Chondrocyte (in vitro differentiated cells): ENCODE measurements at regions not wholly inside any gene's neighbourhood (a gene's known extent, or its start where the extent isn't known, plus 50 kb on each side); places are given as distances from the start of the nearest gene placed in this dataset.

Source experiments
- DNase-seq: peaks from one replicate; pipeline ENCODE4 v3.0.0; 2021; ENCODE audit warnings: mixed read lengths, low spot score
- H3K27ac Mint-ChIP-seq: one replicate; pipeline ENCODE4 v1.8.0; 2021; ENCODE audit warnings: mild to moderate bottlenecking, moderate library complexity, mixed read lengths; ENCODE audit not compliant: unreplicated experiment
- H3K27me3 Mint-ChIP-seq: 2 replicates; pipeline ENCODE4 v1.8.0; 2021; ENCODE audit warnings: low read depth, mixed read lengths
- H3K36me3 Mint-ChIP-seq: 2 replicates; pipeline ENCODE4 v1.8.0; 2021; ENCODE audit warnings: low read depth, mixed read lengths
- H3K4me1 Mint-ChIP-seq: 2 replicates; pipeline ENCODE4 v1.8.0; 2021; ENCODE audit warnings: low read depth, mild to moderate bottlenecking, mixed read lengths
- H3K4me3 Mint-ChIP-seq: one replicate; pipeline ENCODE4 v1.8.0; 2021; ENCODE audit warnings: mild to moderate bottlenecking, moderate library complexity, mixed read lengths; ENCODE audit not compliant: unreplicated experiment
- H3K9me3 Mint-ChIP-seq: 2 replicates; pipeline ENCODE4 v1.8.0; 2021; ENCODE audit warnings: low read depth, mixed read lengths
- TF ChIP-seq, protein P1 (sequence below): fragments of 200-600 bp; sonication (generic); IDR thresholded peaks from 2 replicates; pipeline ENCODE4 v1.5.0; 2021; ENCODE audit warnings: antibody characterized with exemption, mild to moderate bottlenecking, moderate library complexity

DNA sequence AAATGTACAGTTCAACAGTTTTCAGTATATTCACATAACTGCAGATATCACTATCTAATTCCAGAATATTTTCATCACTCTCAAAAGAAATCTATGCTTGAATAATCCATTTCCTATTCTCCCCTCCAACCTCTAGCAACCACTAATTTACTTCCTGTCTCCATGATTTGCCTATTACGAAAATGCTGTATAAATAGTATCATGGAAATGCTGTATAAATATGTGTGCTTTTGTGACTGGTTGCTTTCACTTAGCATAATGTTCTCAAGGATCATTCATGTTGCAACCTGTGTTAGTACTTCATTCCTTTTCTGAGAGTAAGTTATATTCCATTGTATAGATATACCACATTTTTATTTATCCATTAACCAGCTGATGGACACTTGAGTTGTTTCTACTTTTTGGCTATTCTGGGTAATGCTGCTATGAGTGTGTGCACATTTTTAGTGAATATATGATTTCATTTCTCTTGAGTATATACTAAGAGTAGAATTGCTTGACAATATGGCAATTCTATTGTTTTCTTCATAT lies 115.6 kb downstream of the TNFSF18 start:
- TF ChIP-seq, protein P1, sequence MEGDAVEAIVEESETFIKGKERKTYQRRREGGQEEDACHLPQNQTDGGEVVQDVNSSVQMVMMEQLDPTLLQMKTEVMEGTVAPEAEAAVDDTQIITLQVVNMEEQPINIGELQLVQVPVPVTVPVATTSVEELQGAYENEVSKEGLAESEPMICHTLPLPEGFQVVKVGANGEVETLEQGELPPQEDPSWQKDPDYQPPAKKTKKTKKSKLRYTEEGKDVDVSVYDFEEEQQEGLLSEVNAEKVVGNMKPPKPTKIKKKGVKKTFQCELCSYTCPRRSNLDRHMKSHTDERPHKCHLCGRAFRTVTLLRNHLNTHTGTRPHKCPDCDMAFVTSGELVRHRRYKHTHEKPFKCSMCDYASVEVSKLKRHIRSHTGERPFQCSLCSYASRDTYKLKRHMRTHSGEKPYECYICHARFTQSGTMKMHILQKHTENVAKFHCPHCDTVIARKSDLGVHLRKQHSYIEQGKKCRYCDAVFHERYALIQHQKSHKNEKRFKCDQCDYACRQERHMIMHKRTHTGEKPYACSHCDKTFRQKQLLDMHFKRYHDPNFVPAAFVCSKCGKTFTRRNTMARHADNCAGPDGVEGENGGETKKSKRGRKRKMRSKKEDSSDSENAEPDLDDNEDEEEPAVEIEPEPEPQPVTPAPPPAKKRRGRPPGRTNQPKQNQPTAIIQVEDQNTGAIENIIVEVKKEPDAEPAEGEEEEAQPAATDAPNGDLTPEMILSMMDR = no peak
- peaks cover 4% of the 10 kb centered on the region for H3K9me3 Mint-ChIP-seq
- no peaks in the 10 kb centered on the region for H3K36me3 Mint-ChIP-seq
- H3K4me1 Mint-ChIP-seq = peaks cover 49% of the 10 kb centered on the region
- H3K27ac Mint-ChIP-seq = no peak overlapping the region
- no peak overlapping the region for H3K4me3 Mint-ChIP-seq
- no peak for DNase-seq
- H3K27me3 Mint-ChIP-seq = no peaks in the 10 kb centered on the region

DNA sequence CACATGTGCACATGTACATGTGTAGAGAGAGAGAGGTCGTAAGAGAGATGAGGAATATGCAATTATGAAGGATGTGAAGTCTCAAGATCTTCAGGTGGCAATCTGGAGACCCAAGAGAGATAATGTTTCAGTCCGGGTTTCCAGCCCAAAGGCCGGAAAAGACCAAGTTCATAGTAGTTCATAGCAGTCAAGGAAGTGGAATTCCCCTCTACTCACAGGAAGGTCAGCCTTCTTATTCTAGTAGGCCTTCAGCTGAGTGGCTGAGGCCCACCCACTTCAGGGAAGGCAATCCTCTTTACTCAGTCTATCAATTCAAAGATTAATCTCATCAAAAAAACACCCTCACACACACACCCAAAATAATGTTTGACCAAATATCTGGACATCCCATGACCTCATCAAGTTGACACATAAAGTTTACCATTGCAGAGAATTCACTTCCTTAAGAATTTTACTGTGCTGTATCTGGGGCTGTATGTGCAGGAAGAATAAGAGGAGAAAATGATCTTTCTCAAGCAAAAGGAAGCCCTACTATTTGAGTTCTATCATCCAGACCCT lies 114.6 kb downstream of the TNFSF18 start:
- H3K27ac Mint-ChIP-seq = no peak overlapping the region
- no peaks in the 10 kb centered on the region for H3K27me3 Mint-ChIP-seq
- no peak for DNase-seq
- TF ChIP-seq, protein P1 = no peak
- H3K4me1 Mint-ChIP-seq = peaks cover 60% of the 10 kb centered on the region
- H3K9me3 Mint-ChIP-seq = peaks cover 4% of the 10 kb centered on the region
- H3K36me3 Mint-ChIP-seq = no peaks in the 10 kb centered on the region
- H3K4me3 Mint-ChIP-seq = no peak overlapping the region

DNA sequence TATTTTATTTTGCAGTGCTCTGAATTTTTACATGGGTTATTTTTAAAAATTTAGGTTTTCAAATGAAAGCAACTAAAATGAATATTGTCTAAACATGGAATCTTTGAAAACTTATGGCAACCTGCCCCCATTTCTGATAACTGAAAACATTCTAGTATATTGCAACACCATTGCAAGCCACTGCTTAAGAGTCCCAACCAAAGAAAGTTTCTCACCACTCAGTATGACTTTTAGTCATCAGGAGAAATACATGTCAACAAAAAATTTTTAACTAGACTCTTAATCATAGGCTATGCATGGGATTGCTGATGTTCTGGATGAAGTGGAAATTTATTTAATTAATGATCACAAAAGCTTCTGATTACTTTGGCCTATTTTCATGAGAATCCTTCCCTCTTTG lies 112.1 kb downstream of the TNFSF18 start:
- no peak overlapping the region for H3K27ac Mint-ChIP-seq
- no peaks in the 10 kb centered on the region for H3K27me3 Mint-ChIP-seq
- H3K9me3 Mint-ChIP-seq = peaks cover 4% of the 10 kb centered on the region
- peaks cover 47% of the 10 kb centered on the region for H3K4me1 Mint-ChIP-seq
- H3K36me3 Mint-ChIP-seq = no peaks in the 10 kb centered on the region
- TF ChIP-seq, protein P1 = no peak
- H3K4me3 Mint-ChIP-seq = no peak overlapping the region
- DNase-seq = no peak

DNA sequence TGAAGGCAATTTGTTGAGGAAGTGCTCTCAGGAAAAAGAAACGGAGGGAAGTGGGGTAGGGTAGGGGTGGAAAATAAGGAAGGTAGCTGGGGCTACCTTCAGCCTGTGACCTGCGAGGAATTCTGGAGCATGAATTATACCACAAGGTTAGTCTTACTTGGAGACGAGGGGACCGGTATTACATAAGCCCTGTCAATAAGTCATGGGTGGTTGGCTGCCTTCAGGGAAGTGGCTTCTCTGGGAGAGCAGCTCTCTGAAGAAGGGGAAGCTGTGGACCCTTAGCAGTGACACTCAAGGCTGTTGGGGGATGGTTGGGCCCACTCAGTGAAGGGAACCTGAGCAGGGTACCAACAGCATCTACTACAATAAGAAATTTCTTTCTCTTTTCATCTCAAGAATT lies 111.3 kb downstream of the TNFSF18 start:
- Mint-ChIP-seq H3K4me3 (no peak overlapping the region), H3K4me1 (peaks cover 40% of the 10 kb centered on the region), H3K36me3 (no peaks in the 10 kb centered on the region), H3K9me3 (peaks cover 4% of the 10 kb centered on the region), H3K27me3 (no peaks in the 10 kb centered on the region), H3K27ac (no peak overlapping the region)
- no peak for DNase-seq
- TF ChIP-seq, protein P1 = no peak

DNA sequence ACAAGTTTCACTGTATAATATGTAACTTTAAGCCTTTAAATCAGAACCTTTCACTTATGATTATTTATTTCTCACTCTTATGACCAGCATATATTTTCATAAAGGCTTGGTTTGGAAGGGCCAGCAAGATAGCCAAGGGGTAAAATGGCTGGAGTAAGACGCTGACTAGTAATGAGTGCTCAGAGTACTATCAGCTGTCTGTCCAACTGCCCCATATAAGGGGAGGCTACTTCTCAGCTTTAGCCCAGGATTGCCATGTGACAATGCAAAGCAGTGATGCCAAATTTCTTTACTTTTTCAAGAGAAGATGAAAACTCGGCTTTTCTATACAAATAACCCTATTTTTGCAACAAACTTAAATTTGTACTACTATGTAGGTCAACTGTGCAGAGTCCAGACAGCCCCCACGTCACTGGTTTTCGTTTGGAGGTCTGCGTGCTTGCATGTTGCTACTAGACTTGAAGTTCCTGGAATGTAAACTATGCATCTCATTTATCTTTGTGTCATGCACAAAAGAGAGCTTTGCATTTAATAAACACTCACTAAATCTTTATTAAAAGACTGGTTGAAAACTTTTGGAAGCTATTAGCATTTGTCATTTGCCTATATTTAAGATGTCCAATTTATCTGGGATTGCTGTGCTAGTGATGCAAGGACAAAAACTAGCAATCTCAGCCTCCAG lies 110.4 kb downstream of the TNFSF18 start:
- Mint-ChIP-seq H3K4me3 (no peak overlapping the region), H3K4me1 (peaks cover 39% of the 10 kb centered on the region), H3K27me3 (no peaks in the 10 kb centered on the region), H3K36me3 (no peaks in the 10 kb centered on the region), H3K27ac (peak overlapping the region; percentile 45), H3K9me3 (no peaks in the 10 kb centered on the region)
- DNase-seq = no peak
- TF ChIP-seq, protein P1 = no peak
